Suppressor macrophage treated with lipopolysaccharide for 1 hour (primary cell): ENCODE measurements at regions not wholly inside any gene's neighbourhood (a gene's known extent, or its start where the extent isn't known, plus 50 kb on each side); places are given as distances from the start of the nearest gene placed in this dataset.

Source experiments
- DNase-seq, 3 donors: peaks; one replicate each; pipeline ENCODE4 v3.0.0-alpha.2; 2020 to 2022

- DNase-seq: no peak
These were observed 116.3 kb upstream of the ERG start for GRCh38 chr21:38614558-38614957.

DNA sequence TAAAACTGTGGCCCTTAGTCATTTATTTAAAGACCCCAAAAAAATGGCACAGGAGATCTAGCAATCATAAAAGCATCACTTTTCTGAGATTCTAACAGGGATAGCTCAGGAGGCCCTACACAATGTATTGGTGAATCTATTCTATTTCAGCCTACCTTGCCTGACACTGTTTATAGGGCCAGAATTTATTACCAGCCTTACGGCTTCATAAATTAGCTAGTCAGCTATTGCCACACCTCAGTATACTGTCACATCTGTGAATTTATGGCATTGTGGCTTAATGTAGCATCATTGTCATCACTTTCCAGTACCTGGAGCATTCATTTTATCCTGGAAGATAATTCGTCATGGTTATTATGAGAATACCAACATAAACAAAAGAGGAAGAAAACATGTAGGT lies 121.2 kb upstream of the ERG start:
- DNase-seq: no peak

- peak; percentile 11 to 32 (median 23) for DNase-seq
These were observed 121.8 kb upstream of the ERG start for GRCh38 chr21:38619992-38620479.

GRCh38 chr21:38621132-38621531 lies 122.9 kb upstream of the ERG start:
- DNase-seq: no peak

- no peak for DNase-seq
These were observed 124.0 kb upstream of the ERG start for GRCh38 chr21:38622081-38622826.

DNA sequence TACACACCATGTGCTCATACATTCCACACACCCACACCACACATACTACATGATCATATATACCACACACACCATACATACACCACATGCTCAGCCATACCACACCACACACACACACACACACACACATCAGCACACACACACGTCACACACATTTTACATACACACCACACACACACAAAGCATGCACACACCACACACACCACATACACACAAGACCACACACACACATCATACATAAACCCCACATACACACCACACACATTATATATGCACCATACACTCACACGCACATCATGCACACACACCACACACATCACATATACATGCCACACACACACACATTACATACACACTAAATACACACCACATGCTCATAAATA lies 124.5 kb upstream of the ERG start:
- DNase-seq: no peak

DNA sequence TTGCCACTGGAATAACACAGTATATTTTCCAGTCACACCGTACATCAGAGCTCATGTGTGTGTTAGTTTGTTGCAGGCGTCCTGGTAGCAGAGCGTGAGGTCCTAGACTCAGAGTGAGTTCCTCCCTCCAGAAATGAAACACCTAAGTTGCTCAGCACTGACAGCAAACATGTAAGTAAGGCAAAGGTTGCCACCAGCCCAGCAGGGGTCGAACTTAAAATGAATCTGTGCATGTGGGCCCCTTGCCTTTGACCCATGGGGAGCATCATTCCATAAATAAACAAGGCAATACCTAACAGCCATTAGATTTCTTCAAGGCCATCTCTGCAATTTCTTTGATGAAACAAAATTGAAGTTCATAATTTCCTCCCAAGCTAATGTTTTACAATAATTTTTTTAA lies 125.3 kb upstream of the ERG start:
- DNase-seq: no peak

GRCh38 chr21:38625000-38625399 lies 126.7 kb upstream of the ERG start:
- no peak for DNase-seq

GRCh38 chr21:38626306-38626705 lies 128.0 kb upstream of the ERG start:
- peak; percentile 36 to 77 (median 58) for DNase-seq

DNA sequence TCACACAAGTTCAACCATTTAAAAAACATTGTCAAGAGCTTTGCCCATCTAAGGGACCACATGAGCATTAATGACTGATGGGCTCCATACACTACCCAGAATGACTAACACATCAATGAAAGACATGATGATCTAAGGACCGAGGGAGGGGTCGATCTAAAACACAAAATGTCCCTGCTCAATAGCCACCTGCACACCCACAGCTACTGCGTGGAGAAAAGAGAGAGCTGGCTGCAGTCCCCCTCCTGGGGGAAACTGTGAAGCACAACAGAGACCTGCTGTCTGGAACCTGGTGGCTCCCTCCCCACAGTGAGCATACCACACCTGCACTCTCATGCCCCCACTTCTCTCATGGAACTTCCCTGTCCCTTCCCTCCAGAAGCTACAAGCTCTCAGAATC lies 130.1 kb upstream of the ERG start:
- no peak for DNase-seq

DNA sequence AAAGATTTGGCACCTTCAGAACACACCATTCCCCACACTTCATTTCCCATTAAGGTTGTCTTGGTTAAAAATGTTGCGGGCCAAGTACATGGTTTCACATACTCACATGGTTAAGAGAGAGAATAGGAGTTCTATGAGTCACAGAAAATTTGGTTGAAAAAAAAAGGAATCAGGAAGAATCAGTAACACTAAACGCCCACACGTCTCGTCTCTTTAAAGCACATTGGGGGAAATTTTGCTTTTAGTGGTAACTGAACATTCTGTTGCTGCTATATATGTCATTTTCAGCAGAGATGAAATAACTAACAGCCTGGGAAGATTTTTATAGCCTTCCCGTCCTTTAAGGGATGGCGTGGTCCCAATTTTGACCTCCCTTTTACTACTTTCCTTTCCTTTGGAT lies 132.9 kb upstream of the ERG start:
- peak; percentile 80 to 90 (median 86) for DNase-seq

GRCh38 chr21:38631676-38632075 lies 133.4 kb upstream of the ERG start:
- no peak for DNase-seq

- DNase-seq: no peak
These were observed 138.9 kb upstream of the ERG start for GRCh38 chr21:38637161-38637560.

DNA sequence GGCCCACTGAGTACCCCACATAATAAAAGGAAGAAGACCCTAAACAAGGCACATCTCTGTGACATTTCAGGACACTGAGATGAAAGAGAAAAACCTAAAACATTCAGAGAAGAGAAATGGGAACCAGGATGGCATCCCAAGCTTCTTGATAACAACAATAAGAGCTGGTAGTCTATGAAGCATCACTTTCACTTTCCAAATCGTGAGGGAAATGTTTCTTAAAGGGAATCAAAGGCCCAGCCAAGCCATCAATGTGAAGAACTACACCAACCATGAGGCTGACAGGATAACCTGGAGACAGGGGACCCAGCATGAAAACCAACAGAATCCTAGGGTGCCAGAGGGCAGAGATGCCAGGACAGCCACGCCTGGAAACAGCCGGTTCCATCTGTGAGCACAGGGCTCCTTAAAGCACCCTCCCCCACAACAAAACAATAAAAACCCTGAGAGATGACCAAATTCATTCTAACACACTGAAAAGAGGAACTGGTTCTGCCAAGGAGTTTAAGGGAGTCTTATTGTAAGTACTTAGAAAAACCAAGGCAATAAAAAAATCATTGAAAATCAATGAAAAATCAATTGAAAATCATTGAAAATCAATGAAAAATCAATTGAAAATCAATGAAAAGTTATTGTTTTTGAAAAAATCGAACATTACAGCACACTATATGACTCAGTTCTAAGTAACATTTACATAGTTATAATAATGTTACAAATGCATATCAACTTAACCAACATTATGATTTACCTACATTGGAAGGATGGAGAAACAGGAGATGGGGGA lies 141.5 kb upstream of the ERG start:
- DNase-seq: peak; percentile 58 to 75 (median 73)

GRCh38 chr21:38640355-38640742 lies 142.1 kb upstream of the ERG start:
- DNase-seq: peak; percentile 32 to 56 (median 36)

DNA sequence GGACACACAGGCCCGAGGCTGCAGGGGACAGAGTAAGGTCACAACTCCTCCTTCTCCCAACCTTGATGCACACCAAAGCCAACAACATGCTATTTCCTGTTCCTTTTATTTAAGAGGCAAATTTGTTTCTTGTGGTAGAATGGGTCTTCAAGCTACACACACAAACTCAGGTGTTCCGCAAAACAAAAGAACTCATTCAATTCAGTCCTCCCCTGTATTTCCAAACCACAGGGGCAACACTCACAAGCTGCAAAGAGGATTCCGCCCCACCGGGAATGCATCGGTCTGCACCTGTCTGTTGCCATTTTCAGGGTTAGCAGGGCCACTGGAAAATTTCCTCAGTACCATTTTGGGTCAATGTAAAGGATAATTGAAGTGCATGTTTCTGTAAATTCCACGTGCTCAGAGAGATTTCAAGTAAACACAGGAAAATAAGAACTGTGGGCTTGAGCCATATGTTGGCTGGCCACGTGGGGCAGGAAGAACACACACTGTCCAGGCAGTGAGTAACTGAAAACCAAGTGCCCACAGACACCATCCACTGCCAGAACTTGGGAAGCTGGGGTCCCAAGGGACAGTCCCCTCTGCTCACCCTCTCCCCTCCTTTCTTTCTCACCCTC lies 145.2 kb upstream of the ERG start:
- no peak for DNase-seq

- DNase-seq: peak; percentile 49 to 80 (median 61)
These were observed 147.0 kb upstream of the ERG start for GRCh38 chr21:38645282-38645681.

- peak; percentile 61 to 85 (median 67) for DNase-seq
These were observed 148.0 kb upstream of the ERG start for GRCh38 chr21:38646213-38646837.

DNA sequence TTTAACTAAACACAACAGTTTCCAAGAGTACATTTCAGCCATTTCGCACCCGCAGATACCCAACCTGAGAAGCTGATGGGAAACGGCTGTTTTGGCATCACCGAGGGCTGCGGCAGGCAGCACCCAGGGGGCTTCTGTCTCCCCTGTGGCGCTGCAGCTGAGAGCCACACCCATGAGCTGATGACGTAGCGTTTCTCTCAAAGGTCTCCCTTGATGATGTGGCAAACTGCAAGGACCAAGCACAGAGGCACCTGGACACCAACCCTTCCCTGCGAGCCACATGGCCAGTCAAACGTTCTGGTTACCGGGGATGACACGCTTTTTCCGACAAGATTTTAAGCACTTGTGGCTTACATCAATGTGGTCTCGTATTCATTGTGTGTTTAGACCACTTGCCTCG lies 150.8 kb upstream of the ERG start:
- DNase-seq: no peak

DNA sequence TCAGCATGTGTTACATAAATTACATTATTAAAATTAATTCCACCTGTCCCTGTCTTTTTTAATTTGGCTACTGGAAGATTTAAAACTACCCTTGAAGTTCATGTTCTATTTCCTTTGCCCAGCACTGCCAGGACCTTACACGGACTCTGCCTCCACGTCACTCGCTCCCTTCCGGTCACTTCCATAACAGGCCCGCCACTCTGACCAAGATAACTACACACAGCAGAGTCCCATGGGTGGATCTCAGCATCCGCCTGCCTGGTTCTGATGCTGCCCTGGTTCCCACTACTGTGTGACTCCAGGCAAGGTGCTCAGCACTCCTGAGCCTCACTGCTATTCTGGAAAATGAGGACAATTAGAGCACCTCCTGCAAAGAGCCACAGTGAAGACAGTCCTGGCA lies 153.3 kb upstream of the ERG start:
- no peak for DNase-seq

DNA sequence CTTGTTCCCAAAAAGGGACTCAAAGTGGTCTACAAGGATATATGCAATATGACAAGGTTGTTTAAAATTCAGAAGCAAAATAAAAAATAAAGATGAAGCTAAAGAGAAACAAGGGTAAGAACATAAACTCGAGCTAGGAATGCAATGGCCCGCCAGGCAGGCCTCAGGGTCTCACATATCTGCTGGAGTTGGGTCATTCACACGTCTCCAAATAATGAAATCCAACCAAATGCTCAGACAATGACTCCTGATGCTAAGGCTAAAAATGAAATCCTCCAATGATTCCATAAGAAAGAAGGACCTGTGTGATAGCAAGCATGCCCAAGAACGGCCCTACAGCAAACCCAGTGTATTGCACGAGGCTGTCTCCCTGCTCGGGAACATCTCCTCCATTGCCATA lies 153.3 kb upstream of the ETS2 start:
- DNase-seq: no peak

DNA sequence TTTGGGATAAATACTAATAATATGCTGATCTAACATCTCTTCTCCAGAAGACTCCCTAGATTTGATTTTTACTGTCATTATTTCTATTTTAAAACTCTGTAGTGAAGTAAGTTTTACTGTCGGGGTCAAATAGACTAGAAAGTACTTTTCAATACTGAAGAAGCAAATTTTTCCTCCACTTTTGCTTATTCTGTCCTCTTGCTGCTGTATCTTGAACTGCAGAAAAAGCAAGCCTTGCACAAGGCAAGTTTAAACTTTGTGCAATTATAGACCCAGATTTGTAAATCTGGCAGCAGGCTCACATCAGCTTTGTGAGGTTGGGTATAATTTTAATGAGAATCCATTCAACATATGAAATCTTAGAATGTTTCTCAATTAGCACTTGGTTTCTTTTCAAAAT lies 151.1 kb upstream of the ETS2 start:
- DNase-seq: no peak

DNA sequence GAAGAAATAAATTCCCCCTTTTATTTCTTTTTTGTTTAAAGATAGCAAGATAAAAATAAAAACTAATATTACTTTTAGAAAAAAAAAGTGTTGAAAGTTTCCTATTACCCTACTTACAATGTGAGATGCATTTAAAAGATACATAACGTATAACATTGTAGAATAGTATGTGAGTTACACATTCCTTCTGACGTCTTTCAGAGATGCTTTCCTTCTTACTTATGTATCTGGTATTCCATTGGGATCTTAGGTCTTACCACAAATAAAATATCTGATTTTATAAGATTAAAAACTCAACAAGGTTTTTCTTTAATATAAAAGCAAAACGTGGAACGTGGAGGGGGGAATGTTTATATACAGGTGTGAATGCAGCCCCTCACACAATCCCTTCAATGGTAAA lies 147.2 kb upstream of the ETS2 start:
- no peak for DNase-seq
